ENCODE measurements at regions not wholly inside any gene's neighbourhood (a gene's known extent, or its start where the extent isn't known, plus 50 kb on each side); places are given as distances from the start of the nearest gene placed in this dataset.
"Not testable (repeated sequence)": the region's sequence is repeated elsewhere in the genome, so short reads cannot be mapped to it uniquely, and the experiment has no call there.

GRCh38 chr4:66805582-66805981 is 739.7 kb downstream of the CENPC start:
- no peak for DNase-seq

- no peak for DNase-seq
These were observed 740.3 kb downstream of the CENPC start for GRCh38 chr4:66804979-66805378.

GRCh38 chr4:66797608-66798007 is 747.7 kb downstream of the CENPC start:
- DNase-seq: no peak

- no peak for DNase-seq
These were observed 749.6 kb downstream of the CENPC start for GRCh38 chr4:66795724-66796123.

- no peak for DNase-seq
These were observed 750.8 kb downstream of the CENPC start for GRCh38 chr4:66794390-66795034.

- DNase-seq: no peak
These were observed 753.6 kb downstream of the CENPC start for GRCh38 chr4:66791686-66792085.

- DNase-seq: no peak
These were observed 759.8 kb downstream of the CENPC start for GRCh38 chr4:66785479-66785878.

- DNase-seq: not testable (repeated sequence)
These were observed 762.6 kb downstream of the CENPC start for GRCh38 chr4:66782751-66783150.

- no peak for DNase-seq
These were observed 768.2 kb downstream of the CENPC start for GRCh38 chr4:66777097-66777496.

GRCh38 chr4:66769441-66769840 is 775.9 kb downstream of the CENPC start:
- no peak for DNase-seq

- DNase-seq: no peak
These were observed 777.9 kb downstream of the CENPC start for GRCh38 chr4:66767442-66767841.

- no peak for DNase-seq
These were observed 778.7 kb downstream of the CENPC start for GRCh38 chr4:66766557-66766956.

- no peak for DNase-seq
These were observed 795.0 kb downstream of the CENPC start for GRCh38 chr4:66750273-66750672.

GRCh38 chr4:66746918-66747317 is 798.4 kb downstream of the CENPC start:
- DNase-seq: not testable (repeated sequence)

GRCh38 chr4:66741081-66741480 is 804.2 kb downstream of the CENPC start:
- no peak for DNase-seq

GRCh38 chr4:66736606-66737005 is 808.7 kb downstream of the CENPC start:
- no peak for DNase-seq

GRCh38 chr4:66728280-66728679 is 817.0 kb downstream of the CENPC start:
- DNase-seq: no peak

- not testable (repeated sequence) for DNase-seq
These were observed 832.9 kb downstream of the CENPC start for GRCh38 chr4:66712301-66712921.

GRCh38 chr4:66704243-66704642 is 841.1 kb downstream of the CENPC start:
- no peak for DNase-seq

GRCh38 chr4:66694739-66695138 is 850.6 kb downstream of the CENPC start:
- no peak for DNase-seq

- DNase-seq: no peak
These were observed 851.6 kb downstream of the CENPC start for GRCh38 chr4:66693694-66694093.

- DNase-seq: no peak
These were observed 854.2 kb downstream of the CENPC start for GRCh38 chr4:66691101-66691500.

- DNase-seq: peak; percentile 45 to 70
These were observed 856.6 kb downstream of the CENPC start for GRCh38 chr4:66688674-66689073.

- no peak for DNase-seq
These were observed 857.8 kb downstream of the CENPC start for GRCh38 chr4:66687459-66687858.

- DNase-seq: no peak
These were observed 863.3 kb downstream of the CENPC start for GRCh38 chr4:66681962-66682361.
